Testis (tissue), 2 donors: ENCODE measurements at regions not wholly inside any gene's neighbourhood (a gene's known extent, or its start where the extent isn't known, plus 50 kb on each side); places are given as distances from the start of the nearest gene placed in this dataset.

Experiments used
- CTCF ChIP-seq, 3 experiments: fragments of 450-650 bp in 2 of 3; fragments of 200-600 bp in 1 of 3; sonication (generic) in 1 of 3; IDR thresholded peaks; one replicate each; pipeline ENCODE4 v1.5.1; 2016 to 2019; ENCODE audit warnings: antibody characterized with exemption in 3 of 3, mild to moderate bottlenecking in 2 of 3, moderate library complexity in 1 of 3
- POLR2A ChIP-seq: fragments of 450-650 bp; IDR thresholded peaks from one replicate; pipeline ENCODE4 v1.6.1; 2017; ENCODE audit warnings: antibody characterized with exemption, mild to moderate bottlenecking, moderate library complexity

- TF ChIP-seq POLR2A (no peak), CTCF (IDR thresholded peaks at IDR 0.05) (no peak)
Measured at GRCh38 chr4:78706302-78706701, 69.8 kb upstream of the BMP2K start.
